ENCODE measurements at regions not wholly inside any gene's neighbourhood (a gene's known extent, or its start where the extent isn't known, plus 50 kb on each side); places are given as distances from the start of the nearest gene placed in this dataset.

- no peak for FAIRE-seq
Measured at GRCh38 chr21:39124681-39125251, 58.5 kb downstream of the PSMG1 start.

- FAIRE-seq, result no peak
Measured at GRCh38 chr21:39123375-39123774, 59.9 kb downstream of the PSMG1 start.

GRCh38 chr21:39121600-39122355, 61.5 kb downstream of the PSMG1 start:
- no peak for FAIRE-seq

GRCh38 chr21:39120876-39121599, 62.2 kb downstream of the PSMG1 start:
- FAIRE-seq, result no peak

- no peak for FAIRE-seq
Measured at GRCh38 chr21:39119891-39120290, 63.4 kb downstream of the PSMG1 start.

GRCh38 chr21:39118604-39119215, 64.5 kb downstream of the PSMG1 start:
- FAIRE-seq, result no peak

GRCh38 chr21:39118061-39118460, 65.2 kb downstream of the PSMG1 start:
- no peak for FAIRE-seq

- no peak for FAIRE-seq
Measured at GRCh38 chr21:39117440-39117970, 65.7 kb downstream of the PSMG1 start.

- FAIRE-seq, result no peak
Measured at GRCh38 chr21:39116761-39117439, 66.4 kb downstream of the PSMG1 start.

GRCh38 chr21:39115576-39116235, 67.5 kb downstream of the PSMG1 start:
- no peak for FAIRE-seq

GRCh38 chr21:39114871-39115575, 68.2 kb downstream of the PSMG1 start:
- FAIRE-seq, result no peak

- FAIRE-seq, result no peak
Measured at GRCh38 chr21:39111931-39112550, 71.2 kb downstream of the PSMG1 start.

- FAIRE-seq, result no peak
Measured at GRCh38 chr21:39110431-39110830, 72.8 kb downstream of the PSMG1 start.

- no peak for FAIRE-seq
Measured at GRCh38 chr21:39109596-39110210, 73.5 kb downstream of the PSMG1 start.

- no peak for FAIRE-seq
Measured at GRCh38 chr21:39109163-39109530, 74.1 kb downstream of the PSMG1 start.

- no peak for FAIRE-seq
Measured at GRCh38 chr21:39108291-39109162, 74.7 kb downstream of the PSMG1 start.

- no peak for FAIRE-seq
Measured at GRCh38 chr21:39107739-39108138, 75.5 kb downstream of the PSMG1 start.

GRCh38 chr21:39106881-39107462, 76.3 kb downstream of the PSMG1 start:
- no peak for FAIRE-seq

- FAIRE-seq, result no peak
Measured at GRCh38 chr21:39105836-39106235, 77.4 kb downstream of the PSMG1 start.

Measured in A204.1 (cell line).